ENCODE measurements at regions not wholly inside any gene's neighbourhood (a gene's known extent, or its start where the extent isn't known, plus 50 kb on each side); places are given as distances from the start of the nearest gene placed in this dataset.

- TF ChIP-seq BORCS8-MEF2B (CRISPR knock-in tag; IDR thresholded peaks at IDR 0.05) (no peak), KLF9 (CRISPR knock-in tag; IDR thresholded peaks at IDR 0.05; ENCODE audit: low read depth) (no peak), POLR2A (IDR thresholded peaks at IDR 0.05; ENCODE audit: insufficient read depth in 1 of 2, low read depth in 2 of 2, low read length in 2 of 2) (no peak), ONECUT2 (CRISPR knock-in tag; IDR thresholded peaks at IDR 0.05) (no peak), SOX6 (IDR thresholded peaks at IDR 0.05) (no peak), SOX6 (CRISPR knock-in tag; IDR thresholded peaks at IDR 0.05) (no peak)
These were observed 969.5 kb upstream of the NDST4 start for GRCh38 chr4:116082808-116083366.

Data from HepG2 (cell line).